Neutrophil (primary cell): ENCODE measurements at regions not wholly inside any gene's neighbourhood (a gene's known extent, or its start where the extent isn't known, plus 50 kb on each side); places are given as distances from the start of the nearest gene placed in this dataset.

Experiments used
- H3K27ac ChIP-seq: fragments of 200-600 bp; sonication (generic); 2 replicates; pipeline ENCODE4 v1.5.1; 2016; ENCODE audit warnings: mild to moderate bottlenecking, moderate library complexity
- H3K27me3 ChIP-seq: fragments of 200-600 bp; sonication (generic); 2 replicates; pipeline ENCODE4 v1.6.0; 2016; ENCODE audit warnings: mild to moderate bottlenecking
- H3K36me3 ChIP-seq: fragments of 200-600 bp; sonication (generic); 2 replicates; pipeline ENCODE4 v1.5.1; 2017
- H3K4me1 ChIP-seq, 2 experiments: fragments of 200-600 bp in 1 of 2; sonication (generic) in 1 of 2; 1 replicate in 1 of 2; 2 replicates in 1 of 2; pipeline versions ENCODE4 v1.5.1 to v1.6.1; 2013 to 2016; ENCODE audit warnings: low read depth in 1 of 2, low read length in 1 of 2, mild to moderate bottlenecking in 1 of 2, moderate library complexity in 1 of 2; ENCODE audit not compliant: control insufficient read depth in 1 of 2, insufficient read depth in 1 of 2
- H3K4me3 ChIP-seq, 2 experiments: fragments of 200-600 bp in 1 of 2; sonication (generic) in 1 of 2; 1 replicate in 1 of 2; 2 replicates in 1 of 2; pipeline ENCODE4 v1.5.1; 2013 to 2016; ENCODE audit warnings: low read depth in 1 of 2, low read length in 1 of 2, mild to moderate bottlenecking in 1 of 2, moderate library complexity in 1 of 2
- H3K9me3 ChIP-seq: fragments of 200-600 bp; sonication (generic); 2 replicates; pipeline ENCODE4 v1.5.1; 2016
- CTCF ChIP-seq: fragments of 200-600 bp; sonication (generic); IDR thresholded peaks from 2 replicates; pipeline ENCODE4 v1.5.1; 2016; ENCODE audit warnings: antibody characterized with exemption

- TF ChIP-seq CTCF, result no peak
- Histone ChIP-seq H3K4me1 (no peaks in the 10 kb centered on the region), H3K27ac (no peak overlapping the region), H3K9me3 (no peaks in the 10 kb centered on the region), H3K36me3 (no peaks in the 10 kb centered on the region), H3K27me3 (no peaks in the 10 kb centered on the region), H3K4me3 (no peak overlapping the region)
These were observed 123.4 kb upstream of the PACRGL start for GRCh38 chr4:20576861-20577260.

- TF ChIP-seq CTCF, result no peak
- Histone ChIP-seq H3K9me3 (no peaks in the 10 kb centered on the region), H3K27ac (no peak overlapping the region), H3K36me3 (no peaks in the 10 kb centered on the region), H3K27me3 (no peaks in the 10 kb centered on the region), H3K4me1 (no peaks in the 10 kb centered on the region), H3K4me3 (no peak overlapping the region)
These were observed 122.6 kb upstream of the PACRGL start for GRCh38 chr4:20577702-20578101.

GRCh38 chr4:20580907-20581306, 119.4 kb upstream of the PACRGL start:
- H3K27ac ChIP-seq, result no peak overlapping the region
- no peak overlapping the region for H3K4me3 ChIP-seq
- no peaks in the 10 kb centered on the region for H3K27me3 ChIP-seq
- H3K36me3 ChIP-seq, result no peaks in the 10 kb centered on the region
- TF ChIP-seq CTCF, result no peak
- no peaks in the 10 kb centered on the region for H3K4me1 ChIP-seq
- no peaks in the 10 kb centered on the region for H3K9me3 ChIP-seq

GRCh38 chr4:20589436-20589835, 110.8 kb upstream of the PACRGL start:
- Histone ChIP-seq H3K27me3 (no peaks in the 10 kb centered on the region), H3K9me3 (no peaks in the 10 kb centered on the region), H3K4me3 (no peak overlapping the region), H3K4me1 (no peaks in the 10 kb centered on the region), H3K27ac (no peak overlapping the region), H3K36me3 (no peaks in the 10 kb centered on the region)
- TF ChIP-seq CTCF, result no peak

- no peaks in the 10 kb centered on the region for H3K4me1 ChIP-seq
- TF ChIP-seq CTCF, result no peak
- no peaks in the 10 kb centered on the region for H3K27me3 ChIP-seq
- H3K4me3 ChIP-seq, result no peak overlapping the region
- no peaks in the 10 kb centered on the region for H3K36me3 ChIP-seq
- H3K27ac ChIP-seq, result no peak overlapping the region
- no peaks in the 10 kb centered on the region for H3K9me3 ChIP-seq
These were observed 109.4 kb upstream of the PACRGL start for GRCh38 chr4:20590849-20591248.

- no peaks in the 10 kb centered on the region for H3K36me3 ChIP-seq
- H3K9me3 ChIP-seq, result no peaks in the 10 kb centered on the region
- H3K4me3 ChIP-seq, result no peak overlapping the region
- no peaks in the 10 kb centered on the region for H3K4me1 ChIP-seq
- H3K27ac ChIP-seq, result no peak overlapping the region
- no peaks in the 10 kb centered on the region for H3K27me3 ChIP-seq
- no peak for TF ChIP-seq CTCF
These were observed 108.7 kb upstream of the PACRGL start for GRCh38 chr4:20591571-20591970.
